WTC11 (cell line): ENCODE measurements at regions not wholly inside any gene's neighbourhood (a gene's known extent, or its start where the extent isn't known, plus 50 kb on each side); places are given as distances from the start of the nearest gene placed in this dataset.

Experiments used
- ATAC-seq: fragments of 200-7000 bp; cut with Tn5 transposase; 2 replicates; pipeline ENCODE4 v1.10.0; 2021; ENCODE audit warnings: mild to moderate bottlenecking, moderate library complexity
- CTCF ChIA-PET: fragments of 300-600 bp; sonication (Branson Sonifier 250); formaldehyde crosslinking; loops from one replicate; lab custom pipeline; 2021; ENCODE audit warnings: antibody characterized with exemption; lab: Charles Lee
- POLR2A ChIA-PET: fragments of 350-600 bp; sonication (Branson Sonifier 250); formaldehyde crosslinking; loops from one replicate; lab custom pipeline; 2021; ENCODE audit warnings: antibody characterized with exemption; lab: Charles Lee
- DNase-seq: peaks from one replicate; pipeline ENCODE4 v3.0.0; 2021; ENCODE audit warnings: low spot score
- H3K27ac Mint-ChIP-seq: 2 replicates; pipeline ENCODE4 v1.8.0; 2021; ENCODE audit warnings: mixed read lengths
- H3K27me3 Mint-ChIP-seq: 2 replicates; pipeline ENCODE4 v1.8.0; 2021; ENCODE audit warnings: low read depth, mild to moderate bottlenecking, moderate library complexity, mixed read lengths
- H3K36me3 Mint-ChIP-seq: 2 replicates; pipeline ENCODE4 v1.8.0; 2021; ENCODE audit warnings: mixed read lengths
- H3K4me1 Mint-ChIP-seq: 2 replicates; pipeline ENCODE4 v1.8.0; 2022; ENCODE audit warnings: mixed read lengths
- H3K4me3 Mint-ChIP-seq: 2 replicates; pipeline ENCODE4 v1.8.0; 2021; ENCODE audit warnings: mild to moderate bottlenecking, moderate library complexity, mixed read lengths
- H3K9me3 Mint-ChIP-seq: 2 replicates; pipeline ENCODE4 v1.8.0; 2021; ENCODE audit warnings: mixed read lengths
- ELF4 ChIP-seq: sonication (generic); formaldehyde crosslinking; IDR thresholded peaks from 2 replicates; pipeline ENCODE4 v1.8.1; 2022; ENCODE audit warnings: low read depth, mild to moderate bottlenecking, moderate library complexity, missing genetic modification reagents
- EMX1 ChIP-seq: fragments of 250-450 bp; sonication (Bioruptor Pico); IDR thresholded peaks from 2 replicates; pipeline ENCODE4 v1.8.0; 2021; ENCODE audit warnings: mild to moderate bottlenecking
- ETV6 ChIP-seq: sonication (generic); formaldehyde crosslinking; IDR thresholded peaks from 2 replicates; pipeline ENCODE4 v1.8.1; 2022; ENCODE audit warnings: mild to moderate bottlenecking, missing genetic modification reagents
- FOXP1 ChIP-seq: sonication (generic); formaldehyde crosslinking; IDR thresholded peaks from 2 replicates; pipeline ENCODE4 v1.8.0; 2022; ENCODE audit warnings: missing genetic modification reagents, mild to moderate bottlenecking, moderate library complexity, borderline replicate concordance
- NR3C1 ChIP-seq: sonication (generic); formaldehyde crosslinking; conservative IDR thresholded peaks from 2 replicates; pipeline ENCODE4 v1.8.1; 2023; ENCODE audit warnings: low read depth, mild to moderate bottlenecking, missing genetic modification reagents
- RORB ChIP-seq: fragments of 250-450 bp; sonication (Bioruptor Pico); IDR thresholded peaks from 2 replicates; pipeline ENCODE4 v1.9.0; 2021; ENCODE audit warnings: mild to moderate bottlenecking
- TEAD4 ChIP-seq: sonication (generic); formaldehyde crosslinking; IDR thresholded peaks from 2 replicates; pipeline ENCODE4 v1.8.0; 2022; ENCODE audit warnings: mild to moderate bottlenecking, missing genetic modification reagents
- TP53 ChIP-seq: sonication (generic); formaldehyde crosslinking; IDR thresholded peaks from 2 replicates; pipeline ENCODE4 v1.8.1; 2023; ENCODE audit warnings: mild to moderate bottlenecking, missing genetic modification reagents
- ZNF121 ChIP-seq: sonication (generic); formaldehyde crosslinking; IDR thresholded peaks from 2 replicates; pipeline ENCODE4 v1.8.0; 2023; ENCODE audit warnings: missing genetic modification reagents
- ZNF219 ChIP-seq: sonication (generic); formaldehyde crosslinking; IDR thresholded peaks from 2 replicates; pipeline ENCODE4 v1.8.0; 2023; ENCODE audit warnings: missing genetic modification reagents, mild to moderate bottlenecking, borderline replicate concordance
- ZNF263 ChIP-seq: sonication (generic); formaldehyde crosslinking; IDR thresholded peaks from 2 replicates; pipeline ENCODE4 v1.8.1; 2022; ENCODE audit warnings: low read depth, mild to moderate bottlenecking, moderate library complexity, missing genetic modification reagents
- TF ChIP-seq, protein P1 (sequence below): sonication (generic); formaldehyde crosslinking; conservative IDR thresholded peaks from 2 replicates; pipeline ENCODE4 v1.8.1; 2023; ENCODE audit warnings: mild to moderate bottlenecking, low read depth, missing genetic modification reagents, moderate library complexity
- TF ChIP-seq, protein P2 (sequence below): sonication (generic); formaldehyde crosslinking; IDR thresholded peaks from 2 replicates; pipeline ENCODE4 v1.8.1; 2022; ENCODE audit warnings: low read depth, mild to moderate bottlenecking, moderate library complexity, missing genetic modification reagents, borderline replicate concordance
- TF ChIP-seq, protein P3 (sequence below): sonication (generic); formaldehyde crosslinking; IDR thresholded peaks from 2 replicates; pipeline ENCODE4 v1.8.0; 2022; ENCODE audit warnings: mild to moderate bottlenecking, missing genetic modification reagents
- TF ChIP-seq, protein P4 (sequence below): fragments of 250-450 bp; sonication (Bioruptor Pico); IDR thresholded peaks from 2 replicates; pipeline ENCODE4 v1.9.0; 2021; ENCODE audit warnings: moderate library complexity, mild to moderate bottlenecking, inconsistent platforms, borderline replicate concordance
- TF ChIP-seq, protein P5 (sequence below): sonication (generic); formaldehyde crosslinking; conservative IDR thresholded peaks from 2 replicates; pipeline ENCODE4 v1.8.1; 2022; ENCODE audit warnings: mild to moderate bottlenecking, missing genetic modification reagents
- TF ChIP-seq, protein P6 (sequence below): fragments of 250-450 bp; sonication (Bioruptor Pico); conservative IDR thresholded peaks from 2 replicates; pipeline ENCODE4 v1.9.0; 2021; ENCODE audit warnings: mild to moderate bottlenecking
- TF ChIP-seq, protein P7 (sequence below): fragments of 200-600 bp; IDR thresholded peaks from 2 replicates; pipeline ENCODE4 v1.8.0; 2022; ENCODE audit warnings: antibody characterized with exemption

DNA sequence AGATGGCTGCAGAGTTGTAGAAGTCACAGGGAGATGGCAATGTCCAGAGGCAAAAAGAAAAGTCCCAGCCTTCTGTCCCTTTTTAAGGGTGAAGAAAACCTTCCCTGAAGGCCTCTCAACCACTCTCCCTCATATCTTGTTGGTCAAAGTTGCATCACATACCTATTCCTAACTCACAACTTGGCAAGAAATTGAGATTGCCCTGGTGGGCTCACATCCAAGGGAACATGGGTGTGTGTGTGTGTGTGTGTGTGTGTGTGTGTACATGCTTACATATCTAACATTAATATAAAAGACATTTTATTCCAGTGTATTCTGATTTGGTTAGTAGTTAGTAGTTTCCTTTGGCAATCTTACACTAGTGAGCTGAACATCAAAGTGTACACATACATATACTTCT, 144.3 kb upstream of the SALL4 start:
- CTCF ChIA-PET = interaction anchor here (0.6 kb wide), 1 partner anchor 20 kb away, joined by 3 read pairs; no protein-coding TSS in a partner anchor
- Mint-ChIP-seq H3K36me3 (no peaks in the 10 kb centered on the region), H3K27ac (no peak overlapping the region), H3K27me3 (no peaks in the 10 kb centered on the region; the same call in 1 of the 2 replicates), H3K4me1 (peaks cover 8% of the 10 kb centered on the region), H3K9me3 (no peaks in the 10 kb centered on the region), H3K4me3 (no peak overlapping the region)
- DNase-seq = no peak
- POLR2A ChIA-PET = no interaction called here
- no peak for ATAC-seq
- TF ChIP-seq ZNF121 (no peak), EMX1 (CRISPR knock-in tag) (no peak)
- TF ChIP-seq, protein P1, sequence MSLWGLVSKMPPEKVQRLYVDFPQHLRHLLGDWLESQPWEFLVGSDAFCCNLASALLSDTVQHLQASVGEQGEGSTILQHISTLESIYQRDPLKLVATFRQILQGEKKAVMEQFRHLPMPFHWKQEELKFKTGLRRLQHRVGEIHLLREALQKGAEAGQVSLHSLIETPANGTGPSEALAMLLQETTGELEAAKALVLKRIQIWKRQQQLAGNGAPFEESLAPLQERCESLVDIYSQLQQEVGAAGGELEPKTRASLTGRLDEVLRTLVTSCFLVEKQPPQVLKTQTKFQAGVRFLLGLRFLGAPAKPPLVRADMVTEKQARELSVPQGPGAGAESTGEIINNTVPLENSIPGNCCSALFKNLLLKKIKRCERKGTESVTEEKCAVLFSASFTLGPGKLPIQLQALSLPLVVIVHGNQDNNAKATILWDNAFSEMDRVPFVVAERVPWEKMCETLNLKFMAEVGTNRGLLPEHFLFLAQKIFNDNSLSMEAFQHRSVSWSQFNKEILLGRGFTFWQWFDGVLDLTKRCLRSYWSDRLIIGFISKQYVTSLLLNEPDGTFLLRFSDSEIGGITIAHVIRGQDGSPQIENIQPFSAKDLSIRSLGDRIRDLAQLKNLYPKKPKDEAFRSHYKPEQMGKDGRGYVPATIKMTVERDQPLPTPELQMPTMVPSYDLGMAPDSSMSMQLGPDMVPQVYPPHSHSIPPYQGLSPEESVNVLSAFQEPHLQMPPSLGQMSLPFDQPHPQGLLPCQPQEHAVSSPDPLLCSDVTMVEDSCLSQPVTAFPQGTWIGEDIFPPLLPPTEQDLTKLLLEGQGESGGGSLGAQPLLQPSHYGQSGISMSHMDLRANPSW (CRISPR knock-in tag) = no peak
- TF ChIP-seq, protein P2, sequence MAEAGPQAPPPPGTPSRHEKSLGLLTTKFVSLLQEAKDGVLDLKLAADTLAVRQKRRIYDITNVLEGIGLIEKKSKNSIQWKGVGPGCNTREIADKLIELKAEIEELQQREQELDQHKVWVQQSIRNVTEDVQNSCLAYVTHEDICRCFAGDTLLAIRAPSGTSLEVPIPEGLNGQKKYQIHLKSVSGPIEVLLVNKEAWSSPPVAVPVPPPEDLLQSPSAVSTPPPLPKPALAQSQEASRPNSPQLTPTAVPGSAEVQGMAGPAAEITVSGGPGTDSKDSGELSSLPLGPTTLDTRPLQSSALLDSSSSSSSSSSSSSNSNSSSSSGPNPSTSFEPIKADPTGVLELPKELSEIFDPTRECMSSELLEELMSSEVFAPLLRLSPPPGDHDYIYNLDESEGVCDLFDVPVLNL (CRISPR knock-in tag) = no peak

DNA sequence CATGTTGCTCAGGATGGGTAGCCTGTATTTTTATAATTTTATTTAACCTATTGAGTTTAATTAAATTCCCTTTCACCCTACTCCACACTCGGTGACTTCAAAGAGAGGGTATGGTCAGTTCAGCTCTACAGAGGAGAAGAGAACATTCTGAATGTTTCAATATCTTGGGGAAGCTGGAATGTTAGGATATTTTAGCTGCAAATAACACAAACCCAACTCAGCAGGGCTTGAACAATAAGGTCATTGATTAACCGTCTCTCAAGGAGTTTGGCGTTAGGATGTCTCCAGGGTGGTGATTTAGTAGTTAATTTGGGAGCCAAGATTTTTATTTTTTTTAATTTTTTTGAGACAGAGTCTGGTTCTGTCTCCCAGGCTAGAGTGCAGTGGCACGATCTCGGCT, 143.6 kb upstream of the SALL4 start:
- Mint-ChIP-seq H3K4me1 (peaks cover 8% of the 10 kb centered on the region), H3K27ac (no peak overlapping the region), H3K27me3 (no peaks in the 10 kb centered on the region; the same call in 1 of the 2 replicates), H3K36me3 (no peaks in the 10 kb centered on the region), H3K4me3 (no peak overlapping the region), H3K9me3 (no peaks in the 10 kb centered on the region)
- ChIA-PET POLR2A (no interaction called here), CTCF (interaction anchor here (0.8 kb wide), 1 partner anchor 322 kb away, joined by 3 read pairs; no protein-coding TSS in a partner anchor)
- ATAC-seq = no peak
- TF ChIP-seq ETV6 (CRISPR knock-in tag) = no peak
- TF ChIP-seq, protein P3, sequence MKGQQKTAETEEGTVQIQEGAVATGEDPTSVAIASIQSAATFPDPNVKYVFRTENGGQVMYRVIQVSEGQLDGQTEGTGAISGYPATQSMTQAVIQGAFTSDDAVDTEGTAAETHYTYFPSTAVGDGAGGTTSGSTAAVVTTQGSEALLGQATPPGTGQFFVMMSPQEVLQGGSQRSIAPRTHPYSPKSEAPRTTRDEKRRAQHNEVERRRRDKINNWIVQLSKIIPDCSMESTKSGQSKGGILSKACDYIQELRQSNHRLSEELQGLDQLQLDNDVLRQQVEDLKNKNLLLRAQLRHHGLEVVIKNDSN (CRISPR knock-in tag) = no peak
- TF ChIP-seq ELF4 (CRISPR knock-in tag) = no peak
- TF ChIP-seq, protein P4, sequence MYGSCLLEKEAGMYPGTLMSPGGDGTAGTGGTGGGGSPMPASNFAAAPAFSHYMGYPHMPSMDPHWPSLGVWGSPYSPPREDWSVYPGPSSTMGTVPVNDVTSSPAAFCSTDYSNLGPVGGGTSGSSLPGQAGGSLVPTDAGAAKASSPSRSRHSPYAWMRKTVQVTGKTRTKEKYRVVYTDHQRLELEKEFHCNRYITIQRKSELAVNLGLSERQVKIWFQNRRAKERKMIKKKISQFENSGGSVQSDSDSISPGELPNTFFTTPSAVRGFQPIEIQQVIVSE (CRISPR knock-in tag) = no peak
- TF ChIP-seq, protein P2 (CRISPR knock-in tag) = no peak
- no peak for TF ChIP-seq TP53
- no peak for TF ChIP-seq FOXP1 (CRISPR knock-in tag)
- TF ChIP-seq, protein P5, sequence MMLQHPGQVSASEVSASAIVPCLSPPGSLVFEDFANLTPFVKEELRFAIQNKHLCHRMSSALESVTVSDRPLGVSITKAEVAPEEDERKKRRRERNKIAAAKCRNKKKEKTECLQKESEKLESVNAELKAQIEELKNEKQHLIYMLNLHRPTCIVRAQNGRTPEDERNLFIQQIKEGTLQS (CRISPR knock-in tag) = no peak
- TF ChIP-seq ZNF263 (CRISPR knock-in tag) = no peak
- TF ChIP-seq TEAD4 (CRISPR knock-in tag) = no peak
- TF ChIP-seq ZNF219 (CRISPR knock-in tag) = no peak
- TF ChIP-seq, protein P6, sequence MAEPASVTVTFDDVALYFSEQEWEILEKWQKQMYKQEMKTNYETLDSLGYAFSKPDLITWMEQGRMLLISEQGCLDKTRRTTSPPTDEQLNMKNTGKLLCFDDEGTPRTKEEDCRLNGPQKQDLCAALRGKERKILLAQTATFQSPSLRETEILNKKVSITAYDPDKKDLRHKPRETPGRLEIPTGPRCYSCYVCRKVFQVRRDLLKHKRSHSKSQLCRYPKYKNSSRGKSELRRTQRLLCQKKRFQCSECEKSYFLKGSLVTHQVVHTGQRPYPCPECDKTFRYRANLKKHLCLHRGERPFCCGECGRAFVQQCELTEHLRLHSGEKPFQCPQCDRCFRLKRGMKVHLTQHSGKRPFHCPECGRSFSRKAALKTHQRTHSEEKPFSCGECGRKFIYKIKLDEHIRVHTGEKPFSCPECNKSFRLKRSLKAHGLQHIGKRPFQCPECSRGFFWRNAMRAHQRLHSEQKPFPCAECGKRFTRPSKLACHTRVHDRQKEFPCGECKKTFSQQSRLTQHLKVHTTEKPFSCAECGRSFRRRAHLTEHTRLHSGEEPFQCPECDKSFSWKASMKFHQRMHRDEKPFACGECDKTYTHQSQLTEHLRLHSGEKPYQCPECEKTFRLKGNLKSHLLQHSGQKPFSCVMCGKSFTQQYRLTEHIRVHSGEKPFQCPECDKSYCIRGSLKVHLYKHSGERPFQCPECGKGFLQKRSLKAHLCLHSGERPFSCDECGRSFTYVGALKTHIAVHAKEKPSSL (CRISPR knock-in tag) = no peak
- no peak for TF ChIP-seq RORB (CRISPR knock-in tag)
- TF ChIP-seq NR3C1 (CRISPR knock-in tag) = no peak
- TF ChIP-seq, protein P7, sequence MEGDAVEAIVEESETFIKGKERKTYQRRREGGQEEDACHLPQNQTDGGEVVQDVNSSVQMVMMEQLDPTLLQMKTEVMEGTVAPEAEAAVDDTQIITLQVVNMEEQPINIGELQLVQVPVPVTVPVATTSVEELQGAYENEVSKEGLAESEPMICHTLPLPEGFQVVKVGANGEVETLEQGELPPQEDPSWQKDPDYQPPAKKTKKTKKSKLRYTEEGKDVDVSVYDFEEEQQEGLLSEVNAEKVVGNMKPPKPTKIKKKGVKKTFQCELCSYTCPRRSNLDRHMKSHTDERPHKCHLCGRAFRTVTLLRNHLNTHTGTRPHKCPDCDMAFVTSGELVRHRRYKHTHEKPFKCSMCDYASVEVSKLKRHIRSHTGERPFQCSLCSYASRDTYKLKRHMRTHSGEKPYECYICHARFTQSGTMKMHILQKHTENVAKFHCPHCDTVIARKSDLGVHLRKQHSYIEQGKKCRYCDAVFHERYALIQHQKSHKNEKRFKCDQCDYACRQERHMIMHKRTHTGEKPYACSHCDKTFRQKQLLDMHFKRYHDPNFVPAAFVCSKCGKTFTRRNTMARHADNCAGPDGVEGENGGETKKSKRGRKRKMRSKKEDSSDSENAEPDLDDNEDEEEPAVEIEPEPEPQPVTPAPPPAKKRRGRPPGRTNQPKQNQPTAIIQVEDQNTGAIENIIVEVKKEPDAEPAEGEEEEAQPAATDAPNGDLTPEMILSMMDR = no peak
- DNase-seq = no peak
